ES-I3 (cell line): ENCODE measurements at regions not wholly inside any gene's neighbourhood (a gene's known extent, or its start where the extent isn't known, plus 50 kb on each side); places are given as distances from the start of the nearest gene placed in this dataset.

ENCODE experiments used
- H3K36me3 ChIP-seq: 2 replicates; pipeline ENCODE4 v1.6.1; 2013; ENCODE audit warnings: mild to moderate bottlenecking, low read length, control low read depth, moderate library complexity; ENCODE audit not compliant: insufficient read depth
- H3K4me1 ChIP-seq: 2 replicates; pipeline ENCODE4 v1.6.1; 2013; ENCODE audit warnings: mild to moderate bottlenecking, control low read depth, low read length; ENCODE audit not compliant: insufficient read depth
- H3K9ac ChIP-seq: 2 replicates; pipeline ENCODE4 v1.6.1; 2013; ENCODE audit warnings: low read depth, mild to moderate bottlenecking, low read length, moderate library complexity
- H3K9me3 ChIP-seq: 2 replicates; pipeline ENCODE4 v1.6.1; 2013; ENCODE audit warnings: mild to moderate bottlenecking, low read length, moderate library complexity; ENCODE audit not compliant: control insufficient read depth, insufficient read depth

DNA sequence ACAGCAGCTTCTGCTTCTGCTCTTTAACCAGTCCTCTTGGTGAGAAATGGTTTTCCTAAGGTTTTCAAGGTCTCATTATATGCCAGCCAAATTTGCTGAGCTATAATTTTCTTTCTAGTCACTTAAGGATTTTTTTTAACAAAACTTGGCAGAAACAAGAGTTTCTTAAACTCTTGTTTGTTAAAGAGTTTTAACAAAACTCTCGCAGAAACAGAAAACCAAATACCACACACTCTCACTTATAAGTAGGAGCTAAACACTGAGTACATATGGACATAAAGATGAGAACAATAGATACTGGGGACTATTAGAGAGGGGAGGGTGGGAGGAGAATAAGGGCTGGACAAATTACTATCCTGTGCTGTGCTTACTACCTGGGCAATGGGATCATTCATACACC is 908.3 kb downstream of the TUSC7 start:
- no peaks in the 10 kb centered on the region for H3K9me3 ChIP-seq
- no peaks in the 10 kb centered on the region for H3K36me3 ChIP-seq
- H3K9ac ChIP-seq, result no peak overlapping the region
- peaks cover 3% of the 10 kb centered on the region; the same call in 1 of the 2 replicates for H3K4me1 ChIP-seq

DNA sequence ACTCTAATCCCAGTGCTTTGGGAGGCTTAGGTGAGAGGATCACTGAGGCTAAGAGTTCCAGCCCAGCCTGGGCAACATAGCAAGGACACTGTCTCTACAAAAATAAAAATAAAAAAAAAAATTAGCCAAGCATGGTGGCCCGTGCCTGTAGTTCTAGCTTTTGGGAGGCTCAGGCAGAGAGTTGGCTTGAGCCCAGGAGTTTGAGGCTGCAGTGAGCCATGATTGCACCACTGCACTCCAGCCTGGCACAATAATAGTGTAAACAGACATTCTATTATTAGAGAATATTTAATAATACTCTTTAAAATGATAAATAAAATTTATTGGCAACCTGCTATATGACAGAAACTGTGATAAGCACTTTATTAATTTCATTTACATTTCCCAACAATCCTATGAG is 908.9 kb downstream of the TUSC7 start:
- Histone ChIP-seq H3K9me3 (no peaks in the 10 kb centered on the region), H3K9ac (no peak overlapping the region), H3K4me1 (peaks cover 3% of the 10 kb centered on the region; the same call in 1 of the 2 replicates), H3K36me3 (no peaks in the 10 kb centered on the region)

DNA sequence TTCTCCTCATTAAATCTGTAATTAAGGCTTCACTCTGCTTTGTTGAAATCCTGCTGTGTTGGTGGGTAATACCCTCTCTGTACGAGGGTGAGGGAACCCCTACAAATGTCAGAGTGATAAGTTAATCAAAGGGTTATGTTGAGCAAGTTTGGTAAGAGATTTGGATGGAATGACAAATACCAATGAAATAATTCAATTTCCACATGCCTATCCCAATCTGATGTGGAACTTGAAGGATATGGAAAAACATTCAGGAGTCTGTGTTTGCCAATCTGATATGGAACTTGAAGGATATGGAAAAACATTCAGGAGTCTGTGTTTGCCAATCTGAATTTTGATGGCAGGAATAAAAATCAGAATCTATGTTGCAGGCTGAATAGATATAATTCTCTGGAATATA is 910.2 kb downstream of the TUSC7 start:
- Histone ChIP-seq H3K36me3 (no peaks in the 10 kb centered on the region), H3K9ac (no peak overlapping the region)

DNA sequence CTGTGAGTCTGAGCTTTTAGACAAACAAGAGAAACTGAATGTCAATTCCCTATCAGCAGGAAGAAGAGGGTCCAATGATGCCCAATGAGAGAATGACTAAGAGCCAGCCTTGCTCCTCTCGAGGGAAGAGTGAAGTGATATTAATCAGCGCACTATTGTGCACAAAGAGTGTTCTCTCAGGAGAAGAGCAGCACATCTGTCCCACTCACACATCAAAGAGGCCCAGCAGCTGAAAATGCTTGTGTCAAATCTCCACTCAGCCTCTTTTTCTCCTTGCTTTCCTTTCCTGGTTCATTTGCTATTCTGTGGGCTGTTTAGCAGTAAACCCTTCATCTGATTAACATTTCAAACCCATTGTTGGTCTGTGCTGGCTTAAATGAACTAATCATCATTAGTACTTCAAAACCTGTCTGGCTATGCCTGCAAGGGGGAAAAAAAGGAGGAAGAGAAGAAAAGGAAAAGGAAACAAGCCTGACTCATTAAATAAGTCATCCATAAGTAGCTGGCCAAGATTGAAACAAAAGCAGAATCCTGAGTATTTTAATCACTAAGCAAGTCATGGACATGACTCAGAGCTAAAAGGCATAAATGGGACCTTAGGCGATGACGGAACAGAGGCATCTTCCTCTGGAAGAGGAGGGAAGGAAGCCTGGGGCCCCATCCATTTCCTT is 912.7 kb downstream of the TUSC7 start:
- Histone ChIP-seq H3K9ac (no peak overlapping the region), H3K9me3 (no peaks in the 10 kb centered on the region), H3K4me1 (peaks cover 3% of the 10 kb centered on the region), H3K36me3 (no peaks in the 10 kb centered on the region)

More for the DNA sequence above, 910.2 kb downstream of the TUSC7 start:
- no peaks in the 10 kb centered on the region for H3K9me3 ChIP-seq
- peaks cover 3% of the 10 kb centered on the region; the same call in 1 of the 2 replicates for H3K4me1 ChIP-seq

DNA sequence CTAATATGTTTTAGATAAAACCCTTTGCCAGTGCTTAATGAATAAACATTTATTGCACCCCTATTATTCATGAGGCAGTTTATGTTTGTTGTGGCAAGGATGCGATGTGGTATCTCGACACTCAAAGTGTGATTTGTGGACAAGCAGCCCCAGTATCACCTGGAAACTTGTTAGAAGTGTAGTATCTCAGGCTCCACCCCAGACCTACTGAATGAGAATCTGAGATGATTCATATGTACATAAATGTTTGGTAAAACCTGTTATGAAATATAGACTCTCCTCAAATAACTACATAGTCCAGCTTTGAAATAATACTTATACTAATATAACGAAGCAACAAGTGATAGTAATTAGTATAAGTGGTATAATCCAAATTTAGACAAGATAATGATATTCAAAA is 914.8 kb downstream of the TUSC7 start:
- H3K36me3 ChIP-seq, result no peaks in the 10 kb centered on the region
- no peak overlapping the region for H3K9ac ChIP-seq
- H3K4me1 ChIP-seq, result peaks cover 5% of the 10 kb centered on the region
- no peaks in the 10 kb centered on the region for H3K9me3 ChIP-seq

DNA sequence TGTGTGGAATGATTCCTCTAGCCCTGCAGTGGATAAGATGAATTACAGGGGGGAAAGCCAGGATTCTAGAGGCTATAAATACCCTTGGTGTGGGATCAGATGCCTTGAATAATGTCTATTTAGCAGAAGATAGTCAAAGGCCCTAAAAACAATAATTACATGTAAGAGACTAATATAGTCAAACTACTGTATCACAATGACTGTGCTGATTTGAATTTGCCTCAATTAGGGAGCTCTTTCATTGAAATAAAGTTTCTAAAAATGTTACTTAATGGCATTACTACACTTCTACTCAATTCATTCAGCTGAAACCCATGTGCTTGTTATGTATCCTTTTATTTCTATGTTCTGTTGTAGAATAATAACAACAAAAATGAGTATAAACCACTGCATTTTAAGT is 915.6 kb downstream of the TUSC7 start:
- peaks cover 5% of the 10 kb centered on the region for H3K4me1 ChIP-seq
- H3K36me3 ChIP-seq, result no peaks in the 10 kb centered on the region
- no peak overlapping the region for H3K9ac ChIP-seq
- no peaks in the 10 kb centered on the region for H3K9me3 ChIP-seq

DNA sequence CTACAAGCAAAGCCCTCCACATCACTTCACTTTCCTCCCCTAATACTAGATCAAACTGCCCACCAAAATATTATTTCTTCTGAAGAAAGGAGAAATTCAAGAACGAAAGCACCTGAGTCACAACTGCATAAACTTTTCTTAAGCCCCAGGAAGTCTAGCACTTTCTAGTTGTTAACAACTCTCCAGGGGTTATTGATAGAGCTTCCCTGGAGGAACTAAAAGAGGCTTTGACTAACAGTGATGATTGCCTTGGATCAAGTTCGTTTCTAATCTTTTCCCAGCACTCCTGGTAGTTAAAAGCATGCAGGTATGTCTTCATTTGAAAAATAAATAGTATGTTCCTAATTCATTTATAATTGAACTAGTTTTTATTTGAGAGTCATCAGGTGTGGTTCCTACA is 917.0 kb downstream of the TUSC7 start:
- Histone ChIP-seq H3K36me3 (no peaks in the 10 kb centered on the region), H3K4me1 (peaks cover 5% of the 10 kb centered on the region), H3K9me3 (no peaks in the 10 kb centered on the region), H3K9ac (no peak overlapping the region)

DNA sequence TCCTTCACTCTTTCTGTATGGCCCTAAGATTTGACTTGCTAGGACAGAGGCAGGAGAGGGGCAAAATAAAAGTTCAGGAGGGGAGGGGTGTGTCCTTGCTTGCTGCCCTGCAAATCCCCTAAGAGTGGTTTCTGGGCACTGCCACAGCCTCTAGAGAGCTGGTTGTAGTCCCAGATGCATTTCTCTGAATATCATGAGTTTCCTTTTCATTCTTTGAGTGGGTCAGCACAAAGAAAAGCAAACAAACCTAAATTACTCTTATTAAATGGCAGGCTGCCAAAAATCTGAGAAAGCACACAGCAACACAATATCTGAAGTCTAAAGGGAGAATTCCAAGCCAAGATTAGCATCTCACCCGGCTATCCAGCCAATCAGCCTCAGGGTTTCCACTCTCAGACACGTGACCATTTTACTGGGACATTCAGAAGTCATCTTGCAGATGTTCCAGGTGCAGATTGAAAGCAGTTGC is 919.3 kb downstream of the TUSC7 start:
- no peaks in the 10 kb centered on the region for H3K9me3 ChIP-seq
- no peaks in the 10 kb centered on the region for H3K36me3 ChIP-seq
- H3K9ac ChIP-seq, result no peak overlapping the region
- peaks cover 2% of the 10 kb centered on the region; the same call in 1 of the 2 replicates for H3K4me1 ChIP-seq

DNA sequence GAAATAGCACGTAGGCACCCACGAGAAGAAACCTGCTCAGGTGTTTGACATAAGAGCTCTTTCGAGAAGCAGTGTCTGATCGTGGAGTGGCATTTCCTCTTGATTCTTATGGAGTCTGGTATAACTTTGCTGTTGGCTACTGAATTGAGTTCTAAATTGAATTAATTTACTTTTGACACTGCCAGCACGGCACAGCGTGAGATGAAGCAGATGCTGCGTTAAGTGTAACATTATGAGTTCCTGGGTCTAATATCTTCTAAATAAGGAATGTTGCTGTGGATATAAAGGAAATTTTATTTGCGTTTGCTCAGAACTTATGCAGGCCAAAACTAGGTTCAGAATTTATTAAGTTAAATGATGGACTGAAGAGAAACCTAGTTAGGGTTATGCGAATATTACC is 919.9 kb downstream of the TUSC7 start:
- Histone ChIP-seq H3K4me1 (peaks cover 2% of the 10 kb centered on the region; the same call in 1 of the 2 replicates), H3K9ac (no peak overlapping the region), H3K9me3 (no peaks in the 10 kb centered on the region), H3K36me3 (no peaks in the 10 kb centered on the region)

DNA sequence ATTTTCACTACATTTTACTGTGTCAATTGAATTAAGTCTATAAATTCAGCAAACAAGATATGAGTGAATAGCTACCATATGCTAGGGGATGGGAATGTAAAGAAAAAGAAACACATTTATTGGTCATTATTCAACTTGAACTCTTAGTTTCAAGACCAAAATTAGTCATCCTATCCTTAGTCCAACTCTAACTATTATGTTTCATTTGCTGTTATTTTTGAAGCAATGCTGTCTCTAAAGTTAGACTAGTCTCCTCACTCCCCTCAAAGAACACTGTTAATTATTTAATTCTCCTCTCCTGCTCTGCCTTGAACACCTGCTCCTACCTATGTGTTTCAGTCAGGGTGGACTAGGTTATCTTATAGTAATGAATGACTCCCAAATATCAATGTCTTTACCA is 920.9 kb downstream of the TUSC7 start:
- peaks cover 2% of the 10 kb centered on the region; the same call in 1 of the 2 replicates for H3K4me1 ChIP-seq
- H3K36me3 ChIP-seq, result no peaks in the 10 kb centered on the region
- H3K9me3 ChIP-seq, result no peaks in the 10 kb centered on the region
- no peak overlapping the region for H3K9ac ChIP-seq

DNA sequence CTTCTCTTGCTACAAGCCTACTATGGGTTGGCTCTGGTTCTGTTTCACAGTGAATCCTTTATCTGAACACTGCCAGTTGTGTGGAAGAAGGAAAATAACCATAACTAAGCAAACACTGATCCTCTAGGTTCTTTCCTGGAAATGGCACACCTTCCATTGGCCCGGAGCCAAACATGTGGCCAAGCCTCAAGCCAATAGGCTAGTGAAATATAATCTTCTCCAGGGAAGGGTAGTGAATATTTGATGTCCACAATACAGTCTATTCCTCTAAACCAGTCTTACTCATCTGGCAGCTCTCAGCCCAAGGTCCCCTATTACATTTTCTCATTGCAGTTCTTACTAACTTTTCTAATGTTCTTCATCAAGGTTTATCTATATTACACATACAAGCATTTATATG is 921.3 kb downstream of the TUSC7 start:
- Histone ChIP-seq H3K9ac (no peak overlapping the region), H3K9me3 (no peaks in the 10 kb centered on the region), H3K4me1 (peaks cover 2% of the 10 kb centered on the region; the same call in 1 of the 2 replicates), H3K36me3 (no peaks in the 10 kb centered on the region)

DNA sequence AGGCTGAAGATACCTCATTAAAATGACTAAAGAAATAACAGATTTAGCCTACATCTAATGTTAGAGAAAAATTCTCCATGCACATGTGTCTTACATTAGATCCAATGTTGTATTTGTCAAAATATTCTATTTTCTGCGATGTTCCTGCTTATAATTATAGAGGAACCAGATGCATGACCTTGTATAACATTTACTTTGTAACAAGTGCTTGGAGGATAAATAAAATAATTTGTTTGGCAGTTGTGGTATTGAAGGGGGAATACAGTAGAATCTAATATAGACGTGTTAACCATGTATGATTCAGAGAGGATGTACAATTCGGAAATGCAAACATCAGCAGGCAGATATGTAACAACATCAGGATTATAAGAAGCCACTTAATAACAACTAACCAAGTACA is 922.2 kb downstream of the TUSC7 start:
- H3K9me3 ChIP-seq, result no peaks in the 10 kb centered on the region
- H3K36me3 ChIP-seq, result no peaks in the 10 kb centered on the region
- no peak overlapping the region for H3K9ac ChIP-seq
- peaks cover 2% of the 10 kb centered on the region; the same call in 1 of the 2 replicates for H3K4me1 ChIP-seq

DNA sequence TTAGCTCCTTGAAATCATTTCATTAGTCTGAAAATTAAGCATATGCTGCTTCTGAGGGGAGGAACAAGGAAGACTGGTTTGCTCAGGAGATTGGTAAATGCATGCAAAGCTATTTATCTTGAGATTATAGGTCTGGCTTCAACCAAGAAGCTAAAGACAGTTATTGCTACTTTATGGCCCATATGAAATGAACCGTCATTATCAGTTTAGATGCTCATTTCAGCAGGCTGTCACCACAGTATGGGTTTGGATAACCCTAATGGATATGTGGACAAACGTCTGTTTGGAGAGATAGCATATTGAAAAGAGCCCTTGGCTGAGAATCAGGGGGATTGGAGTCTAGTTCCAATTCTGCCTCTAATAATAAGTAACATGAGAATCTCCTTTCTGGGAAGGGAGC is 922.6 kb downstream of the TUSC7 start:
- Histone ChIP-seq H3K4me1 (peaks cover 2% of the 10 kb centered on the region; the same call in 1 of the 2 replicates), H3K9ac (no peak overlapping the region), H3K36me3 (no peaks in the 10 kb centered on the region), H3K9me3 (no peaks in the 10 kb centered on the region)

DNA sequence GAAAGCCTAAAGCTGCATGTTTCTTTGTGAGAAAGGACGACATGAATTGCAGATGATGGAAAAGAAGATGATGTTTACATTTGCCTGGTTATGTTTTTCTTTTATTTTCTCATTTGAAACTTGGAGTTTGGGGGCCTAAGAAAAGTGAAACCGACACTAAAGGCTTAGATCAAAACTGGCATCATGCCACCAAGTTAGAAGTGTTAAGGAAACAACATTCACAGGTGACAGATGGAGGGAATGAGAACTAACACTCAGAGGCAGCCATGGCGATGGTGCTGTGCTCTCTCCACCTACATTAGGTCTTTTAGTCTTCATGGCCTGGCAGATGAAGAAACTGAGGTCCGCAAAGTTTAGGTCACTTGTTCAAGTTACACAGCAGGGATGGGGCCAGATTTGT is 923.6 kb downstream of the TUSC7 start:
- H3K9me3 ChIP-seq, result no peaks in the 10 kb centered on the region
- H3K4me1 ChIP-seq, result 0 out of 2 replicates have a peak, but pooled peaks cover 2% of the 10 kb centered on the region
- no peaks in the 10 kb centered on the region for H3K36me3 ChIP-seq
- H3K9ac ChIP-seq, result no peak overlapping the region

DNA sequence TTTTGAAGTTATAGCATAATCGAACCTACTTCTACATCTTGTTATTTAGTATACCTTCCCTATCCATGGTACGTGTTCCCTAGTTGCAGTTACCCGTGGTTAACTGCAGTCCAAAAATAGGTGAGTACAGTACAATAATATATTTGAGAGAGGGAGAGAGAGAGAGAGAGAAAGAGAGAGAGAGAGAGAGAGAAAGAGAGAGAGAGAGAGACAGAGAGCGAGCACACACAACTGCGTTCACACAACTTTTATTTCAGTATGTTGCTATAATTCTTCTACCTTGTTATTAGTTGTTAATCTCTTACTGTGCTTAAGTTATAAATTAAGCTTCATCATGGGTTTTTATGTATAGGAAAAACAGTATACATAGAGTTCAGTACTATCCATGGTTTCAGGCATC is 928.1 kb downstream of the TUSC7 start:
- Histone ChIP-seq H3K9me3 (no peaks in the 10 kb centered on the region), H3K9ac (no peak overlapping the region), H3K36me3 (no peaks in the 10 kb centered on the region), H3K4me1 (no peaks in the 10 kb centered on the region)
